Panc1 (cell line): ENCODE measurements at regions not wholly inside any gene's neighbourhood (a gene's known extent, or its start where the extent isn't known, plus 50 kb on each side); places are given as distances from the start of the nearest gene placed in this dataset.

Experiments used
- ATAC-seq: fragments of 200-7000 bp; cut with Tn5 transposase; 2 replicates; pipeline ENCODE4 v1.9.1; 2020; ENCODE audit warnings: mild to moderate bottlenecking, moderate library complexity
- BruUV-seq: library from RNA; stranded (reverse); fragments of 400-500 nt; replicated peaks from 2 replicates; lab custom pipeline; 2021; lab: Mats Ljungman, UMichigan
- CTCF ChIA-PET: fragments of 300-600 bp; sonication (Branson Sonifier 250); formaldehyde crosslinking; loops from one replicate; lab custom pipeline; 2022; ENCODE audit warnings: antibody characterized with exemption; lab: Charles Lee
- POLR2A ChIA-PET: fragments of 300-600 bp; sonication (Branson Sonifier 250); formaldehyde crosslinking; loops from one replicate; lab custom pipeline; 2022; ENCODE audit warnings: antibody characterized with exemption; lab: Charles Lee
- DNase-seq: peaks from one replicate; pipeline ENCODE4 v3.0.0-alpha.2; 2010; ENCODE audit warnings: low read depth, low spot score
- H3K27ac ChIP-seq: 2 replicates; pipeline ENCODE4 v1.5.1; 2011; ENCODE audit warnings: mild to moderate bottlenecking, low read length, inconsistent platforms
- H3K27me3 ChIP-seq: fragments of 200-500 bp; sonication (Bioruptor generic); 2 replicates; pipeline ENCODE4 v1.6.0; 2014; ENCODE audit warnings: low read length, inconsistent platforms; ENCODE audit not compliant: control insufficient read depth, insufficient read depth
- H3K36me3 ChIP-seq: fragments of 200-500 bp; sonication (Bioruptor generic); 2 replicates; pipeline ENCODE4 v1.5.1; 2014; ENCODE audit warnings: inconsistent platforms, mild to moderate bottlenecking, low read length, moderate library complexity; ENCODE audit not compliant: control insufficient read depth, insufficient read depth
- H3K4me1 ChIP-seq: 2 replicates; pipeline ENCODE4 v1.5.1; 2011; ENCODE audit warnings: inconsistent platforms, mild to moderate bottlenecking, low read length, moderate library complexity; ENCODE audit not compliant: control insufficient read depth, insufficient read depth
- H3K4me3 ChIP-seq, 2 experiments: 2 replicates each; pipeline ENCODE4 v1.5.1; 2011 to 2012; ENCODE audit warnings: low read depth in 2 of 2, low read length in 2 of 2, mild to moderate bottlenecking in 2 of 2, inconsistent platforms in 1 of 2, moderate library complexity in 1 of 2
- H3K9me3 ChIP-seq: fragments of 200-500 bp; sonication (Bioruptor generic); 2 replicates; pipeline ENCODE4 v1.5.1; 2014; ENCODE audit warnings: low read depth, mild to moderate bottlenecking, inconsistent platforms, low read length, moderate library complexity; ENCODE audit not compliant: control insufficient read depth, insufficient read depth
- POLR2AphosphoS5 ChIP-seq: IDR thresholded peaks from 2 replicates; pipeline ENCODE4 v1.6.1; 2012; ENCODE audit warnings: mild to moderate bottlenecking, low read depth, low read length, moderate library complexity
- SIN3A ChIP-seq: IDR thresholded peaks from 2 replicates; pipeline ENCODE4 v1.6.1; 2012; ENCODE audit warnings: low read depth, mild to moderate bottlenecking, low read length, moderate library complexity, borderline replicate concordance; ENCODE audit not compliant: insufficient read depth
- TCF7L2 ChIP-seq: IDR thresholded peaks from 2 replicates; pipeline ENCODE4 v1.6.1; 2011; ENCODE audit warnings: mild to moderate bottlenecking, low read depth, low read length, inconsistent platforms
- in situ Hi-C: cut with HindIII; loops from 2 replicates; pipeline ENCODE4 v1.10.0; 2016; ENCODE audit warnings: low sequenced_read_pairs, low pct_unique_long_range_greater_than_20kb
- intact Hi-C: fragments of 100-400 bp; cut with micrococcal nuclease; formaldehyde crosslinking; loops from one replicate; pipeline ENCODE4 v1.10.0; 2022; ENCODE audit not compliant: unreplicated experiment
- TF ChIP-seq, protein P1 (sequence below): fragments of 450-650 bp; IDR thresholded peaks from 2 replicates; pipeline ENCODE4 v1.5.1; 2017; ENCODE audit warnings: mild to moderate bottlenecking
- TF ChIP-seq, protein P2 (sequence below), 2 experiments: IDR thresholded peaks; 2 replicates each; pipeline ENCODE4 v1.6.1; 2011 to 2012; ENCODE audit warnings: low read depth in 2 of 2, control low read depth in 1 of 2, low read length in 1 of 2, mild to moderate bottlenecking in 1 of 2, moderate library complexity in 1 of 2; ENCODE audit not compliant: insufficient read depth in 1 of 2

DNA sequence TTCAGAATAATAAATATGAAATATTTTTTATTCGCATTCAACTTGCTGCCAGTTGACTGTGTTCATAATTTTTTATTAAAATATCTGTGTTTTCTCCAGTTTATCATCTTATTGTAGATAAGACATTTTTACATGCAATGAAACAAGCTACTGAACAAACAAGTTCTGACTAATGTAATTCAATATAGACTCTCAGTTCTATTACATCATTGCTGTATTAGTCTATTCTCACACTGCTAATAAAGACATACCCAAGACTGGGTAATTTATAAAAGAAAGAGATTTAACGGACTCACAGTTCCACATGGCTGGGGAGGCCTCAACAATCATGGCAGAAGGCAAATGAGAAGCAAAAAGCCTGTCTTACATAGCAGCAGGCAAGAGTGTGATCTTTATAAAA, 1357.7 kb upstream of the CITED2 start:
- POLR2A ChIA-PET, result no interaction called here
- intact Hi-C loops, result no loop called here
- CTCF ChIA-PET, result no interaction called here
- in situ Hi-C loops, result no loop called here
- ATAC-seq (no peak), DNase-seq (no peak)
- no peak overlapping the region for H3K4me3 ChIP-seq
- TF ChIP-seq SIN3A, result no peak
- H3K9me3 ChIP-seq, result no peaks in the 10 kb centered on the region
- BruUV-seq, result no TSS peak
- no peaks in the 10 kb centered on the region for H3K27me3 ChIP-seq
- no peaks in the 10 kb centered on the region for H3K4me1 ChIP-seq
- H3K36me3 ChIP-seq, result no peaks in the 10 kb centered on the region
- H3K27ac ChIP-seq, result no peak overlapping the region

DNA sequence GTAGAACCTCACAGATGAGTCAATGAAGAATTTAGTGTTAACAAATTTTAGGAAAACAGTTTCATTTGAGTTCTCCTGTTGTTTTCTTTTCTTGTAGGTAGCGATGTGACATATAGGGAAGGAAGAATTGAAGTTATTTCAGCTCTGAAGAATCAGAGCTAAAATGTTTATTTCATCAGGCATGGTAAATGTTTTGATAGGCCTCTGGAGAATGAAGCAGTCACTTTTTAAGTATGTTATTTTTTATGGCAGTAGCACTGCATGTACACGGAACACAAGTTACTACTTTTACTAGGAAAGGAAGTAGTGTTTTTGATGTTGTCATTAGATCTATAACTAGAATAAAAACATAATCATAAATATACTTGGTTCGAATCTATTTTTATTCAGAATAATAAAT, 1357.3 kb upstream of the CITED2 start:
- Histone ChIP-seq H3K9me3 (no peaks in the 10 kb centered on the region), H3K4me3 (no peak overlapping the region), H3K4me1 (no peaks in the 10 kb centered on the region), H3K27me3 (no peaks in the 10 kb centered on the region), H3K36me3 (no peaks in the 10 kb centered on the region), H3K27ac (no peak overlapping the region)
- TF ChIP-seq POLR2AphosphoS5 (no peak), SIN3A (no peak), TCF7L2 (no peak)
- TF ChIP-seq, protein P1, sequence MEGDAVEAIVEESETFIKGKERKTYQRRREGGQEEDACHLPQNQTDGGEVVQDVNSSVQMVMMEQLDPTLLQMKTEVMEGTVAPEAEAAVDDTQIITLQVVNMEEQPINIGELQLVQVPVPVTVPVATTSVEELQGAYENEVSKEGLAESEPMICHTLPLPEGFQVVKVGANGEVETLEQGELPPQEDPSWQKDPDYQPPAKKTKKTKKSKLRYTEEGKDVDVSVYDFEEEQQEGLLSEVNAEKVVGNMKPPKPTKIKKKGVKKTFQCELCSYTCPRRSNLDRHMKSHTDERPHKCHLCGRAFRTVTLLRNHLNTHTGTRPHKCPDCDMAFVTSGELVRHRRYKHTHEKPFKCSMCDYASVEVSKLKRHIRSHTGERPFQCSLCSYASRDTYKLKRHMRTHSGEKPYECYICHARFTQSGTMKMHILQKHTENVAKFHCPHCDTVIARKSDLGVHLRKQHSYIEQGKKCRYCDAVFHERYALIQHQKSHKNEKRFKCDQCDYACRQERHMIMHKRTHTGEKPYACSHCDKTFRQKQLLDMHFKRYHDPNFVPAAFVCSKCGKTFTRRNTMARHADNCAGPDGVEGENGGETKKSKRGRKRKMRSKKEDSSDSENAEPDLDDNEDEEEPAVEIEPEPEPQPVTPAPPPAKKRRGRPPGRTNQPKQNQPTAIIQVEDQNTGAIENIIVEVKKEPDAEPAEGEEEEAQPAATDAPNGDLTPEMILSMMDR, result no peak
- ATAC-seq (no peak), DNase-seq (no peak)
- ChIA-PET POLR2A (no interaction called here), CTCF (no interaction called here)
- BruUV-seq, result no TSS peak
- intact Hi-C loops, result no loop called here
- in situ Hi-C loops, result no loop called here

DNA sequence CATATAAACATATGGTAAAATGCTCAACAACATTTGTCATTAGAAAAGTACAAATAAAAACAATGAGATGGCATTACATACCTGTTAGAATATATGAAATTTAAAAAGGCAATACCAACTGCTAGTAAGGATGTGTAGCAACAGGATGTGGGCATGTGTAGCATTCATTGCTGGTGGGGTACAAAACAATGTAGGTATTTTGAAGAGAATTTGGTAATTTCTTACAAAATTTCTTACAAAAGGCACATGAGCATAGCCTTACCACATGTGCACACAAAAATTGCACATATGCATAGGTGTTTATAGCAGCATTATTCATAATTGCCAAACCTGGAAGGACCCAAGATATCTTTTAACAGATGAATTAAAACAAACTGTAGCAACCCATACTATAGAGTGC, 1355.1 kb upstream of the CITED2 start:
- CTCF ChIA-PET, result no interaction called here

More for the DNA sequence above, 1355.1 kb upstream of the CITED2 start:
- Histone ChIP-seq H3K4me3 (no peak overlapping the region), H3K27me3 (no peaks in the 10 kb centered on the region), H3K9me3 (peaks cover 5% of the 10 kb centered on the region; the same call in 1 of the 2 replicates), H3K36me3 (no peaks in the 10 kb centered on the region), H3K27ac (no peak overlapping the region), H3K4me1 (no peaks in the 10 kb centered on the region)
- ATAC-seq (no peak), DNase-seq (no peak)
- intact Hi-C loops, result no loop called here
- BruUV-seq, result no TSS peak
- POLR2A ChIA-PET, result no interaction called here
- in situ Hi-C loops, result no loop called here
- no peak for TF ChIP-seq TCF7L2
- TF ChIP-seq, protein P2, sequence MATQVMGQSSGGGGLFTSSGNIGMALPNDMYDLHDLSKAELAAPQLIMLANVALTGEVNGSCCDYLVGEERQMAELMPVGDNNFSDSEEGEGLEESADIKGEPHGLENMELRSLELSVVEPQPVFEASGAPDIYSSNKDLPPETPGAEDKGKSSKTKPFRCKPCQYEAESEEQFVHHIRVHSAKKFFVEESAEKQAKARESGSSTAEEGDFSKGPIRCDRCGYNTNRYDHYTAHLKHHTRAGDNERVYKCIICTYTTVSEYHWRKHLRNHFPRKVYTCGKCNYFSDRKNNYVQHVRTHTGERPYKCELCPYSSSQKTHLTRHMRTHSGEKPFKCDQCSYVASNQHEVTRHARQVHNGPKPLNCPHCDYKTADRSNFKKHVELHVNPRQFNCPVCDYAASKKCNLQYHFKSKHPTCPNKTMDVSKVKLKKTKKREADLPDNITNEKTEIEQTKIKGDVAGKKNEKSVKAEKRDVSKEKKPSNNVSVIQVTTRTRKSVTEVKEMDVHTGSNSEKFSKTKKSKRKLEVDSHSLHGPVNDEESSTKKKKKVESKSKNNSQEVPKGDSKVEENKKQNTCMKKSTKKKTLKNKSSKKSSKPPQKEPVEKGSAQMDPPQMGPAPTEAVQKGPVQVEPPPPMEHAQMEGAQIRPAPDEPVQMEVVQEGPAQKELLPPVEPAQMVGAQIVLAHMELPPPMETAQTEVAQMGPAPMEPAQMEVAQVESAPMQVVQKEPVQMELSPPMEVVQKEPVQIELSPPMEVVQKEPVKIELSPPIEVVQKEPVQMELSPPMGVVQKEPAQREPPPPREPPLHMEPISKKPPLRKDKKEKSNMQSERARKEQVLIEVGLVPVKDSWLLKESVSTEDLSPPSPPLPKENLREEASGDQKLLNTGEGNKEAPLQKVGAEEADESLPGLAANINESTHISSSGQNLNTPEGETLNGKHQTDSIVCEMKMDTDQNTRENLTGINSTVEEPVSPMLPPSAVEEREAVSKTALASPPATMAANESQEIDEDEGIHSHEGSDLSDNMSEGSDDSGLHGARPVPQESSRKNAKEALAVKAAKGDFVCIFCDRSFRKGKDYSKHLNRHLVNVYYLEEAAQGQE (IDR thresholded peaks at IDR 0.05; ENCODE audit: insufficient read depth in 1 of 2, low read depth in 2 of 2, low read length in 1 of 2), result no peak
- TF ChIP-seq SIN3A, result no peak
- TF ChIP-seq POLR2AphosphoS5, result no peak
- TF ChIP-seq, protein P1, result no peak
